ENCODE measurements at regions not wholly inside any gene's neighbourhood (a gene's known extent, or its start where the extent isn't known, plus 50 kb on each side); places are given as distances from the start of the nearest gene placed in this dataset.

- no peaks in the 10 kb centered on the region for H3K9me3 Mint-ChIP-seq
- no peak overlapping the region for H3K27ac ChIP-seq (ENCODE audit: low read depth)
- no peak overlapping the region for H3K4me3 Mint-ChIP-seq
- DNase-seq (ENCODE audit: low spot score) (no peak), ATAC-seq (no peak)
- H3K27me3 ChIP-seq (ENCODE audit: insufficient read depth) = no peaks in the 10 kb centered on the region
- H3K4me3 ChIP-seq = no peak overlapping the region
- H3K4me2 ChIP-seq = no peak overlapping the region
- H3K4me1 ChIP-seq (ENCODE audit: insufficient read depth) = peaks cover 8% of the 10 kb centered on the region
- TF ChIP-seq NANOG (IDR thresholded peaks at IDR 0.05; ENCODE audit: borderline replicate concordance) (no peak), EZH2 (IDR thresholded peaks at IDR 0.05; ENCODE audit: low read depth, unreplicated experiment) (no peak)
- no peaks in the 10 kb centered on the region for H4K20me1 ChIP-seq (replicated peaks; ENCODE audit: insufficient read depth)
- 0 out of 2 replicates have a peak, but pooled peaks cover 8% of the 10 kb centered on the region for H3K9me2 ChIP-seq (ENCODE audit: insufficient read depth)
- H3K4me1 Mint-ChIP-seq = peaks cover 12% of the 10 kb centered on the region
- H3K36me3 Mint-ChIP-seq (ENCODE audit: low read depth) = no peaks in the 10 kb centered on the region
- peaks cover 5% of the 10 kb centered on the region for H3K27me3 Mint-ChIP-seq (ENCODE audit: insufficient read depth, low read depth, poor library complexity)
- H2AFZ ChIP-seq = no peak overlapping the region
- H3K27ac Mint-ChIP-seq = no peak overlapping the region
- no peaks in the 10 kb centered on the region for H3F3A ChIP-seq (replicated peaks; ENCODE audit: low read depth)
- no peaks in the 10 kb centered on the region for H3K36me3 ChIP-seq (ENCODE audit: insufficient read depth)
- H3K79me2 ChIP-seq (replicated peaks; ENCODE audit: insufficient read depth) = no peaks in the 10 kb centered on the region
Observed at GRCh38 chr6:14312587-14312986, 195.0 kb downstream of the CD83 start.

GRCh38 chr6:14313248-14313647 lies 195.7 kb downstream of the CD83 start:
- DNase-seq (ENCODE audit: low spot score) (no peak), ATAC-seq (no peak)
- 0 out of 2 replicates have a peak, but pooled peaks cover 3% of the 10 kb centered on the region for H3K9me2 ChIP-seq (ENCODE audit: insufficient read depth)
- no peak overlapping the region for H3K4me3 ChIP-seq
- Mint-ChIP-seq H3K4me3 (no peak overlapping the region), H3K9me3 (no peaks in the 10 kb centered on the region), H3K4me1 (peaks cover 19% of the 10 kb centered on the region), H3K27me3 (ENCODE audit: insufficient read depth, low read depth, poor library complexity) (peaks cover 5% of the 10 kb centered on the region), H3K36me3 (ENCODE audit: low read depth) (no peaks in the 10 kb centered on the region), H3K27ac (no peak overlapping the region)
- no peaks in the 10 kb centered on the region for H3K79me2 ChIP-seq (replicated peaks; ENCODE audit: insufficient read depth)
- H2AFZ ChIP-seq = no peak overlapping the region
- peaks cover 12% of the 10 kb centered on the region for H3K4me1 ChIP-seq (ENCODE audit: insufficient read depth)
- H3K4me2 ChIP-seq = no peak overlapping the region
- H3K36me3 ChIP-seq (ENCODE audit: insufficient read depth) = no peaks in the 10 kb centered on the region
- no peaks in the 10 kb centered on the region for H4K20me1 ChIP-seq (replicated peaks; ENCODE audit: insufficient read depth)
- no peaks in the 10 kb centered on the region for H3F3A ChIP-seq (replicated peaks; ENCODE audit: low read depth)
- H3K27ac ChIP-seq (ENCODE audit: low read depth) = no peak overlapping the region
- no peaks in the 10 kb centered on the region for H3K27me3 ChIP-seq (ENCODE audit: insufficient read depth)
- TF ChIP-seq ZNF331 (CRISPR knock-in tag; IDR thresholded peaks at IDR 0.05; ENCODE audit: low read depth) (no peak), CTCF (conservative IDR thresholded peaks at IDR 0.05; ENCODE audit: low read depth in 2 of 2) (no peak), NANOG (IDR thresholded peaks at IDR 0.05; ENCODE audit: borderline replicate concordance) (no peak), EZH2 (IDR thresholded peaks at IDR 0.05; ENCODE audit: low read depth, unreplicated experiment) (no peak), REST (IDR thresholded peaks at IDR 0.05; ENCODE audit: unreplicated experiment) (no peak), ZNF462 (CRISPR knock-in tag; IDR thresholded peaks at IDR 0.05) (no peak), STAT1 (IDR thresholded peaks at IDR 0.05; ENCODE audit: unreplicated experiment) (no peak), EZH2phosphoT487 (IDR thresholded peaks at IDR 0.05; ENCODE audit: unreplicated experiment) (no peak)
